ENCODE measurements at regions not wholly inside any gene's neighbourhood (a gene's known extent, or its start where the extent isn't known, plus 50 kb on each side); places are given as distances from the start of the nearest gene placed in this dataset.

DNA sequence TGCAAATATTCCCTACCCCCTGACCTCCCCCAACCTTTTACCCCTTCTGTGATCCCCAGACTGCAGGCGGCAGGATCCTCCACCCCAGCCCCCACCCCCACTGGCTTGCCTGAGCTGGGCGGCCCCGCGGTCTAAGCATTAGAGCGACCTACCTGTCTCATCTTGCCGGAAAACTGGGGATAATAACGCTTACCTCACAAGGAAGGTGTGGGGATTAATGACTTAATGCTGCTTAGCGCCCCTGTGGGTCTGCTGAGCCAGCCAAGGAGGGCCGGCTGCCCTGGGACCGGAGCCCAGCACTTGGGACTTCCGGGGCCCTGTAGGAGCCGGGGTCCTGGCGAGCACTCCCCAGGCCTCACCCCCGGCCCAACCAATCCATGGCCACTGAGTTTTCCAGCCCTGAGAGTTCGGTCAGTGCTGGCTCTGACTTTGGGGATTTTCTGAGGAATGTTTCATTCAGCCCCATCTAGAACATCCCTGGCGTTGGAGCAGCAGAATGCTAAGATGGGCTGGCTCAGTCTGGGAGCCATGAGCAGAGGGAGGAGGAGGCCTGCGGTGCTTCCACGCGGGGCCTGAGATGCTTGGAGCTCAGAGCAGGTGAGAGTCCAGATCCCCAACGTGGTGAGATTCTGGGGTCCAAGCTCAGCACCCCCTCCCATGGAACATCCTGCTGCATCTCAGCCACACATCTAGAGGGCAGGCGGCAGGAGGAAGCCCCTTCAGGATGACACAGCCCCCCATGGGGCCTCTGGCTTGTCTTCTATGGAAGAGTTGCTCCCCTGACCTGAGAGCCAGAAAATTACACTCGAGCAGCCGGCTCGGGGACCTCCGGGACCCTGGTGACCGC lies 97.9 kb downstream of the RIPK4 start:
- Mint-ChIP-seq H3K9me3 (no peaks in the 10 kb centered on the region), H3K4me3 (no peak overlapping the region), H3K36me3 (no peaks in the 10 kb centered on the region), H3K4me1 (ENCODE audit: low read depth) (peaks cover 6% of the 10 kb centered on the region), H3K27ac (no peak overlapping the region), H3K27me3 (peaks cover 6% of the 10 kb centered on the region)
- POLR2A ChIA-PET = no interaction called here
- DNase-seq = no peak
- intact Hi-C loops (cut with micrococcal nuclease) = no loop called here
- CTCF ChIA-PET = no interaction called here

DNA sequence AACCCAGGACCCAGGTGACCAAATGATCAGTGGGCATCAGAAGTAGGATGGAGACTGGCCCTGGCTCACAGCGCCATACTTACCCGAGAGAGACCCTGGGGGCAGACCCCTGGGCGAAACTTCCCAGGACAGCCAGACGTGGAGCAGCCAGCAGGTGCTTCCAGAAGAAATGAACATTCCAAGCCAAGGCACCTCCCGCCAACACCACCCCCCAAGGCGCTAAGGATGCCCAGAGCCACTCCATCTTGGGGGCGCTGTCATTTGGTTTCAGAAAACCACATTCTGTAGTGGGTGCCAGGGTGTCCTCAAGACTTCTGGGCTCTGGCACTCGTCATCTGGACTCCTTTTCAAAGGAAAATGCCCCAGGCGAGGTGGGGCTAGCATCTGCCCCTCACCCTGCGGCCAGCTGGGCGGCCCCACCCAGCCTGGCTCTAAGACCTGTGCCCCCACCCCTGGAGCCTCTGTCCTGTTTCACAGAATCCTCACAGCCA lies 98.8 kb downstream of the RIPK4 start:
- H3K4me1 Mint-ChIP-seq (ENCODE audit: low read depth) = peaks cover 6% of the 10 kb centered on the region
- H3K9me3 Mint-ChIP-seq = no peaks in the 10 kb centered on the region
- no peak overlapping the region for H3K27ac Mint-ChIP-seq
- H3K4me3 Mint-ChIP-seq = no peak overlapping the region
- ChIA-PET POLR2A (no interaction called here), CTCF (no interaction called here)
- no peak for DNase-seq
- H3K27me3 Mint-ChIP-seq = peaks cover 6% of the 10 kb centered on the region
- H3K36me3 Mint-ChIP-seq = no peaks in the 10 kb centered on the region
- intact Hi-C loops (cut with micrococcal nuclease) = no loop called here

DNA sequence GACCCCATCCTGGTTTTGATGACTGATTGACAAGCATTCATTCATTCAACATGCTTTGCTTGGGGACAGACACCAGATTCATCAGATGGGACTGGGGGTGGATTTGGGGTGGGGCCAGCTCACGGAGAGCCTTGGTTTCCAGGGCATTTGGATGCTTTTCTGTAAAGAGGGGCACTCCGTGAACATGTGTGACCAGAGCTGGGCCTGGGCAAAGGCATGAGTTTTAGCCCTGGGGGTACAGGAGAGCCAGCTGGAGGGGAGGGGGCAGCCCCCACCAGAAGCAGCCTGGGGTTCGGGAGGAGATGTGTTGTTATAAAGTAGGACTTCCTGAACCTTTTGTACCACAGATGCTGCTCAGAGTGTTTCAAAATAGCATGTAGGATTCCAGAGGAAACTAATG lies 99.7 kb downstream of the RIPK4 start:
- H3K27me3 Mint-ChIP-seq = peaks cover 6% of the 10 kb centered on the region
- ChIA-PET CTCF (no interaction called here), POLR2A (no interaction called here)
- H3K36me3 Mint-ChIP-seq = no peaks in the 10 kb centered on the region
- no peaks in the 10 kb centered on the region for H3K9me3 Mint-ChIP-seq
- H3K4me1 Mint-ChIP-seq (ENCODE audit: low read depth) = peaks cover 3% of the 10 kb centered on the region
- intact Hi-C loops (cut with micrococcal nuclease) = no loop called here
- H3K4me3 Mint-ChIP-seq = no peak overlapping the region
- H3K27ac Mint-ChIP-seq = no peak overlapping the region
- no peak for DNase-seq

DNA sequence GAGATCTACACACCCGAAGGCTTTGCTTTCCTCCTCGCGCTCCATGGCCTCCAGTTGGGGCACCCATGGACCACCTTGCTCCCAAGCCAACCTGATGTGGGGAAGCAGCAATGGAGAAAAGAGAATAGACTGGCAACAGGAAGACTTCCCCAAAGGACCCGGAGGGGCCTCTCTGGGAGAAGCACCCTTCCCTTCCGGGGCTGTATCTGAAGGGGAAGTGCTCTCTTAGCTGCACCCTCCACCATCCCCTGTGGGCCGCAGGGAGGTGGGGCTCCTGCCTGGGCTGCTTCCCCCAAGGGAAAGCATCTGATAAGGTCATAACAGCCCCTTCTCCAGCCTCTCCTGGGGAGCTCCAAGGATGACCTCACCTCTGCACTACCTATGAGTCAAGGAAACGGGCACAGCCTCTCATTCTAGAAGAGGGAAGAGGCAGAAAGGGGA lies 100.2 kb downstream of the RIPK4 start:
- Mint-ChIP-seq H3K27ac (no peak overlapping the region), H3K36me3 (no peaks in the 10 kb centered on the region), H3K9me3 (no peaks in the 10 kb centered on the region), H3K4me3 (no peak overlapping the region), H3K4me1 (ENCODE audit: low read depth) (peaks cover 3% of the 10 kb centered on the region), H3K27me3 (peaks cover 6% of the 10 kb centered on the region)
- no peak for DNase-seq
- CTCF ChIA-PET = no interaction called here
- intact Hi-C loops (cut with micrococcal nuclease) = no loop called here
- POLR2A ChIA-PET = no interaction called here

DNA sequence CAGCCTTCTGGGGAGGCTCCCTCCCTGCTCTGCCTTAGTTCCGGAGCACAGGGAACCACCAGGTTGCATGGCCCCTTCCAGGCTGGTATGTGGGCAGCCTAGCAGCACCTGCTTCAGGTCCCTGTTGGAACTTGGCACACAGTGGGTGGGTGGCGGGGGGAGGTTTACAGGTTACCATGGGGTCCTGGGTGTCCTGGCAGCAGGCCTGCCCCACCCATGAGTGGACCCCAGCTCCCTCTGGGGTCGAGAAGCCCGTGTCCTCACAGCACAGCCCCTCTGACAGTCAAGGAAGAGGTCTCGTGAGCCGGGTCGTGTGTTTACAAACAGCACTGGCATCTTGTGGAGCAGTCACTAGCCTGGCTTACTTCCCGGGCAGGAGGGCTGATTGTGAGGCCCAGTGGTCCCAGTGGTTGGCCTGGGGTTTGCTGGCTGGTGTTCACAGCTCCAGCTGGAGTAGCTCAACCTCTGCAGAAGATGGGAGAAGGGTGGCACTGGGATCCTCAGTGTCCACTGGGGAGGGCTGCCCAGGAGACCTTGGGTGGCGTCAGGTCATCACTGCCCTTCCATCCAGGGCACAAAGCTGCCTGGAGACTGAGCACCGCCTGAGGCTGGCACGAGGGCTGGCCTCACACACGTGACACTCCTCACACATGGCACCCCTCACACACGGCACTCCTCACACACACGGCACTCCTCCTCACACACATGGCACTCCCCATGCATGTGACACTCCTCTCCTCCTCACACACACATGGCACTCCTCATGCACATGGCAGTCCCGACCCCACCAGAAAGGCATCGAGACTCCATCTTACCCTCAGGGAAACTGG lies 100.9 kb downstream of the RIPK4 start:
- H3K27me3 Mint-ChIP-seq = peaks cover 4% of the 10 kb centered on the region
- DNase-seq = no peak
- H3K36me3 Mint-ChIP-seq = no peaks in the 10 kb centered on the region
- ChIA-PET POLR2A (no interaction called here), CTCF (no interaction called here)
- H3K27ac Mint-ChIP-seq = no peak overlapping the region
- no peaks in the 10 kb centered on the region for H3K9me3 Mint-ChIP-seq
- intact Hi-C loops (cut with micrococcal nuclease) = no loop called here
- H3K4me1 Mint-ChIP-seq (ENCODE audit: low read depth) = no peaks in the 10 kb centered on the region
- no peak overlapping the region for H3K4me3 Mint-ChIP-seq

DNA sequence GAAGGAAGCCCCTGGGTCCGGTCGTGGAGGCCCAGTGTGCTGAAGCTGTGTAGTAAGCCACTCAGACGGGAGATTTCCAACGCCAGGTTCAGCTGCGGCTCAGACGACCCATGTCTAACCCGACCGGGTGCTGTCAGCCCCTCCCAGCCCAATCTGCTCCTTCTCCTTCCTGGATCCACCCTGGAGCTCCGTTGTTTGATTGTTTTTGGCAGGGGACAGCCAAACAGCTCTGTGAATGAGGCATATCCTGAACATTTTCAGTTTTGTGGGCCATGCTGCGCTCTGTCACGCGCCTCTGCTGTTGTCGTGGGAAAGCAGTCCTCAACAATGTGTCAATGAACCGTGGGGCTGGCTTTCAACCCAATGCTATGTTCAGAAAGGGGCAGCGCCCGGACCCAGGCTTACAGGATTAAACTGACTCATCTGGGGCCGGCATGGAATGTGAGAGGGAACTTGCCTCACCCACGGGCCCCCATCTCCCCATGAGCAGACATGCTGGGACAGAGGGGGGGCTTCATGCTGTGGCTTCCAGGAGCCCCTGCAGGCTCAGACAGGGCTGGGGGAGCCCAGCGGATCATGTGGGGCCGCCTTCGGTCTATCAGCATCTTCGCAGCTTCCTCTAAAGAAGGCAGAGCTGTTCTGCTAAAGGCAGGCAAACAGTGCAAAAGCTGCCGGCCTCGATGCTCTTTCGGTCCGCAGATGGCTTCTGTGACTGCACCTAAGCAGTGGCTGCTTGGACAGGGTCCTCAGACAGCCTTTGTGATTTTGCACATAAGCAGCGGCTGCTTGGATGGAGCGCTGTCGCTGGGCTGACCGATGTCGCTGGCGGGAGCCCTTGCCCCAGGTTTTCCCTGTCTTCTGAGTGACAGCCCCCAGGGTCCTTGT lies 101.7 kb downstream of the RIPK4 start:
- Mint-ChIP-seq H3K4me3 (no peak overlapping the region), H3K27ac (no peak overlapping the region), H3K27me3 (peaks cover 4% of the 10 kb centered on the region), H3K9me3 (no peaks in the 10 kb centered on the region), H3K36me3 (no peaks in the 10 kb centered on the region), H3K4me1 (ENCODE audit: low read depth) (no peaks in the 10 kb centered on the region)
- CTCF ChIA-PET = no interaction called here
- DNase-seq = no peak
- intact Hi-C loops (cut with micrococcal nuclease) = no loop called here
- POLR2A ChIA-PET = no interaction called here

DNA sequence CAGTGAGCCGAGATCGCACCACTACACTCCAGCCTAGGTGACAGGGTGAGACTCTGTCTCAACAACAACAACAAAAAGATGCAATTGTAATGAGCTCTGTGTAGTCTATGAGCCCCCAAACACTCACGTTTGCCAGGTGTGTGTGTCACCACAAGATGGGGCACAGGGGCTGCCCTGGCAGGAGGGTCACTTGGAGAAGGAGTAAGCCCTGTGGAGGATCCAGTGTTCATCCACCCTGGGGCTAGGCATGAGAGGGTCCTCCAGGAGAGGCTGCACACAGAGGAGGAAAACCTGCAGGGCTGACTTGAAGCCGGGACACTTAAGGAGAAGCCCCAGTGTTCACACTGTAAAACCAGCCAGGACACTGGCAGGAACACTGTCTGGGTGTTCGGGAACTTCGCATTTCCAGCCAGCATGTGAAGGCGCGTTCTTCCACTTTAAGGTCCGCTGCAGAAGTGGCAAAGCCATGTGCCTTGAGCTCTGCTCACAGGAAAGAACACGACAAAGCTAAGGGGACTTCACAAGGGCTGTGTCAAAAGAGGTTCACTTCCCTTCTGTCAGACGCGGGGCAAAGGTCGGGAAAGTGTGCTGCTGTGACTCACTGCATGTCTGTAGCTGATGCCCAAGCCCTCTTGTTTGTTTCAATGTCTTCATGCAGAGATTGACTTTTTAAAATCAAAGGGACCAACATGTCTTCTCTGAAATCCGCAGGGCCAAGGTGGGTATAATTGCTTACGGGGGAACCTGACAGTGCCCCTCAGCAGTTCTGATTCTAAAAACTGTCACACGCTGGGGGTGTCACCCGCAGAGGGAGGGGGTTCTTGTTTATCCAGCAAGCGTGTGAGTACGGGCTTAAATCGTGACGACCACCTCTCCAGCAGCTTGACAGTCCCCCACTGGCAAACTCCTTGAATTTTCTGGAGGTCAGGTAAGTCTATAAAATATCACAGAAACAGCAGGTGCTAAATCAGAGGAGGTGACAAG lies 102.8 kb downstream of the RIPK4 start:
- intact Hi-C loops (cut with micrococcal nuclease) = no loop called here
- CTCF ChIA-PET = no interaction called here
- POLR2A ChIA-PET = no interaction called here
- Mint-ChIP-seq H3K9me3 (no peaks in the 10 kb centered on the region), H3K4me1 (ENCODE audit: low read depth) (no peaks in the 10 kb centered on the region), H3K4me3 (no peak overlapping the region), H3K27me3 (peaks cover 6% of the 10 kb centered on the region), H3K27ac (no peak overlapping the region), H3K36me3 (no peaks in the 10 kb centered on the region)
- DNase-seq = no peak

DNA sequence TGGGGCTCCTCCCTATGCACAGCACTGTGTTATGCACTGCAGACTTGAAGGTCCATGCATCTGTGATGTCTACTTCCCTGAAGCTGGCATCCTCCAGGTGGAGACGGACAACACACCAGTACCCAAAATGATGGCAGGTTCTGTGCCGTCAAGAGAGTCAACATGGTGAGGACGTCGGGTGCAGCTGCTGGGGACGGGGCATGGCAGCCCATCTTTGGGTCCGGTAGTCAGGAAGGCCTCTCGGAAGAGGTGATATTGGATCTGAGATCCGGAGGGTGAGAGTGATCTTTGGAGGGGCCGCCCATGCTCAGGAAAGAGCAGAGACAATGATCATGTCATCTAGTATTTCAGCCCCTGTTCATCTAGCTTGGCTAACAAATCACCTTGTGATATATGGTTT lies 104.1 kb downstream of the RIPK4 start:
- intact Hi-C loops (cut with micrococcal nuclease) = no loop called here
- H3K4me1 Mint-ChIP-seq (ENCODE audit: low read depth) = no peaks in the 10 kb centered on the region
- no peaks in the 10 kb centered on the region for H3K9me3 Mint-ChIP-seq
- no peak overlapping the region for H3K4me3 Mint-ChIP-seq
- POLR2A ChIA-PET = no interaction called here
- no peak overlapping the region for H3K27ac Mint-ChIP-seq
- no peak for DNase-seq
- CTCF ChIA-PET = no interaction called here
- no peaks in the 10 kb centered on the region for H3K36me3 Mint-ChIP-seq
- H3K27me3 Mint-ChIP-seq = peaks cover 6% of the 10 kb centered on the region

DNA sequence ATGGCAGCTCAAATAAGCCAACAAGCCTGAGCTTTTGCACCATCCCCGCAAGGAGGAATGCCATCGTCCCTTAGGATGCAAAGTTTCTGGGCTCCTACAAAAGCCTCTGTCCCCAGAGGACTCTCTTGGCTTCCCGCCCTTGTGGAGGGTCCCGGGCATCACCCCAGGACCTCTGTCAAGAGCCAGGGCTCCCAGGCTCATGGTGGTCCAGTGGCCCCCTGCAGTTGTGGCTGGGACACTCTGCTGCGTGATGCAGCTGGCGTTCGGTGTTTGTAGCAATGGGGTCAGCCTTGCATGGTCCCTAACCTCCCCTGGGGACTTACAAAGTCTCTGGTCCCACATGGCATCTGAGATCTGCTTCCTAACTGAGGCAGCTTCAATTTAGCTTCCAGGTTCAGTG lies 104.7 kb downstream of the RIPK4 start:
- Mint-ChIP-seq H3K4me1 (ENCODE audit: low read depth) (no peaks in the 10 kb centered on the region), H3K36me3 (no peaks in the 10 kb centered on the region), H3K9me3 (no peaks in the 10 kb centered on the region), H3K4me3 (no peak overlapping the region), H3K27me3 (peaks cover 6% of the 10 kb centered on the region), H3K27ac (no peak overlapping the region)
- ChIA-PET POLR2A (no interaction called here), CTCF (no interaction called here)
- DNase-seq = no peak
- intact Hi-C loops (cut with micrococcal nuclease) = no loop called here

DNA sequence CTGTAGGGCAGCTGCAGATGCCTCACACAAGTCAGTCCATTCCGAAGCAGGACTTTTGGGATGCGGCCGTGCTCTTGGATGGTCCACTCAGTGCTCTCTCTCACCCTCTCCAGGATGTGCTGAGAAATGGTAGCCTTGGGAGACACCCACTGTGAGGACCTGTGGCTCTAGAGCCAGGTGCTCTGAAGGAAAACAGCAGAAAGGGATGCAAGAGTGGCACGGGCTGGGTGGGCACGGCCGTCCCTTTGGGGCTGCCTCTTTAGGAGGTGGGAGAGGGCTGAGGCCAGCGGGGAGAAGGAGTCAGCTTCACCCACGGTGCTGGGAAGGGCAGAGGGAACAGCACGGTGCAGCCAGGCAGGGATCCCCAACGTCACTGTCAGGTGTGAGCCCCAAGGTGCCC lies 106.1 kb downstream of the RIPK4 start:
- no peak overlapping the region for H3K4me3 Mint-ChIP-seq
- ChIA-PET POLR2A (no interaction called here), CTCF (no interaction called here)
- no peaks in the 10 kb centered on the region for H3K4me1 Mint-ChIP-seq (ENCODE audit: low read depth)
- intact Hi-C loops (cut with micrococcal nuclease) = no loop called here
- H3K27me3 Mint-ChIP-seq = peaks cover 7% of the 10 kb centered on the region
- no peak for DNase-seq
- no peak overlapping the region for H3K27ac Mint-ChIP-seq
- no peaks in the 10 kb centered on the region for H3K36me3 Mint-ChIP-seq
- H3K9me3 Mint-ChIP-seq = no peaks in the 10 kb centered on the region

DNA sequence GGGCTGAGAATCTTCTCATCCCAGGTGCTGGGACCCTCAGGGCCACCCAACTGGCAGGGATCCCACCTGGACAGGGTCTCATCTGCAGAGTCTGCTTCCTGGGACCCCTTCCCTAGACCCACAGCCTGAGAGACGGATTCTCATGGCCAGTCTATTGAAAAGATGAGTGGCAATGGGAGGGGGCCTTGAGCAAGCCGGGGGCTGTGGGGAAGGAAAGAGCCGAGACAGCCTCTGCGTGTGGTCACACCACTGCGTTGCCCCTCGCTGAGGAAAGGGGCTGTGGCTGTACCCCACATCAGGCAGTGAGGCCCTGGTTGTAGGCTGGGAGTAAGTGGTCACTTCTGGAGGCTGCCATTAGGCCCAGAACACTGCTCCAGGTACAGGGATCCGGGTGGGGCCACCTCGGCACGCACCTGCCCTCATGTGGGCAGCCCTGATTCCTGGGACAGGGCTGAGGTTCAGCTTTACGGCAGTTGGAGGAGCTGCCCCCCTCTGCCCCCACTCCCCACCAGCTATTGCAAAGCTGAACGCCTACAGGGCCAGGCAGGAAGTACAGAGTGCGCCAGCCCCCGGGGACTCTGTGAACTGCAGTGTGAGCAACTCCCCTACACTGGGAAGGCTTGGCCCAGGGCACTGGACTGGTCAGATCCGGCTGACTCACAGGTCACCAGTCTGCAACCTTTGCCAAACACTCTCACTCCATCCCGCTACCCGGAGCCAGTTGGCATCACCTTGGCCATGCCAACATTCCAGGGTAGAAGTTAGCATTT lies 106.9 kb downstream of the RIPK4 start:
- no peaks in the 10 kb centered on the region for H3K36me3 Mint-ChIP-seq
- H3K4me3 Mint-ChIP-seq = no peak overlapping the region
- H3K27me3 Mint-ChIP-seq = peaks cover 7% of the 10 kb centered on the region
- no peak for DNase-seq
- CTCF ChIA-PET = no interaction called here
- H3K27ac Mint-ChIP-seq = no peak overlapping the region
- no peaks in the 10 kb centered on the region for H3K9me3 Mint-ChIP-seq
- POLR2A ChIA-PET = no interaction called here
- no peaks in the 10 kb centered on the region for H3K4me1 Mint-ChIP-seq (ENCODE audit: low read depth)
- intact Hi-C loops (cut with micrococcal nuclease) = no loop called here

Data from activated CD4-positive, alpha-beta memory T cell treated with anti-CD3 and anti-CD28 coated beads for 36 hours (primary cell).